H1 (cell line): ENCODE measurements at regions not wholly inside any gene's neighbourhood (a gene's known extent, or its start where the extent isn't known, plus 50 kb on each side); places are given as distances from the start of the nearest gene placed in this dataset.

Source experiments
- ATF2 ChIP-seq: IDR thresholded peaks from 2 replicates; pipeline ENCODE4 v1.6.1; 2012; ENCODE audit warnings: low read length, inconsistent platforms
- CBX8 ChIP-seq: fragments of 300-800, 300-1000 bp; sonication (generic); IDR thresholded peaks from 2 replicates; pipeline ENCODE4 v1.7.1; 2016; ENCODE audit warnings: low read depth, low read length, borderline replicate concordance
- CHD2 ChIP-seq: IDR thresholded peaks from 2 replicates; pipeline ENCODE4 v1.6.1; 2012; ENCODE audit warnings: low read length, improper control_type of control experiment
- EZH2 ChIP-seq: fragments of 200-600 bp; sonication (generic); IDR thresholded peaks from 2 replicates; pipeline ENCODE4 v1.7.1; 2012; ENCODE audit warnings: low read depth, mild to moderate bottlenecking, moderate library complexity, low read length, inconsistent platforms; ENCODE audit not compliant: severe bottlenecking
- KDM5A ChIP-seq: fragments of 200-600 bp; IDR thresholded peaks from 2 replicates; pipeline ENCODE4 v1.7.1; 2012; ENCODE audit warnings: mild to moderate bottlenecking, low read length, inconsistent platforms, mixed read lengths
- RFX5 ChIP-seq: IDR thresholded peaks from 2 replicates; pipeline ENCODE4 v1.6.1; 2011; ENCODE audit warnings: low read depth, low read length, improper control_type of control experiment, borderline replicate concordance
- SIRT6 ChIP-seq: IDR thresholded peaks from one replicate; pipeline ENCODE4 v1.7.1; 2012; ENCODE audit warnings: low read length, inconsistent platforms
- TAF1 ChIP-seq: IDR thresholded peaks from 2 replicates; pipeline ENCODE4 v1.6.1; 2011; ENCODE audit warnings: mild to moderate bottlenecking, low read depth, low read length
- TF ChIP-seq, protein P1 (sequence below), 3 experiments: IDR thresholded peaks; 1 replicate in 2 of 3; 2 replicates in 1 of 3; pipeline versions ENCODE4 v1.5.1 to v1.6.1; 2011; ENCODE audit warnings: low read length in 3 of 3, mild to moderate bottlenecking in 3 of 3, inconsistent platforms in 2 of 3, low read depth in 1 of 3, moderate library complexity in 1 of 3; ENCODE audit not compliant: insufficient read depth in 1 of 3; ENCODE audit errors: control extremely low read depth in 1 of 3

- TF ChIP-seq, protein P1, sequence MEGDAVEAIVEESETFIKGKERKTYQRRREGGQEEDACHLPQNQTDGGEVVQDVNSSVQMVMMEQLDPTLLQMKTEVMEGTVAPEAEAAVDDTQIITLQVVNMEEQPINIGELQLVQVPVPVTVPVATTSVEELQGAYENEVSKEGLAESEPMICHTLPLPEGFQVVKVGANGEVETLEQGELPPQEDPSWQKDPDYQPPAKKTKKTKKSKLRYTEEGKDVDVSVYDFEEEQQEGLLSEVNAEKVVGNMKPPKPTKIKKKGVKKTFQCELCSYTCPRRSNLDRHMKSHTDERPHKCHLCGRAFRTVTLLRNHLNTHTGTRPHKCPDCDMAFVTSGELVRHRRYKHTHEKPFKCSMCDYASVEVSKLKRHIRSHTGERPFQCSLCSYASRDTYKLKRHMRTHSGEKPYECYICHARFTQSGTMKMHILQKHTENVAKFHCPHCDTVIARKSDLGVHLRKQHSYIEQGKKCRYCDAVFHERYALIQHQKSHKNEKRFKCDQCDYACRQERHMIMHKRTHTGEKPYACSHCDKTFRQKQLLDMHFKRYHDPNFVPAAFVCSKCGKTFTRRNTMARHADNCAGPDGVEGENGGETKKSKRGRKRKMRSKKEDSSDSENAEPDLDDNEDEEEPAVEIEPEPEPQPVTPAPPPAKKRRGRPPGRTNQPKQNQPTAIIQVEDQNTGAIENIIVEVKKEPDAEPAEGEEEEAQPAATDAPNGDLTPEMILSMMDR (IDR thresholded peaks at IDR 0.05; ENCODE audit: control extremely low read depth in 1 of 3, insufficient read depth in 1 of 3, low read depth in 1 of 3, low read length in 3 of 3): no peak
- TF ChIP-seq ATF2: no peak
- TF ChIP-seq TAF1: no peak
- TF ChIP-seq RFX5: no peak
- TF ChIP-seq KDM5A: no peak
- no peak for TF ChIP-seq CBX8
- TF ChIP-seq SIRT6: no peak
- no peak for TF ChIP-seq EZH2
- no peak for TF ChIP-seq CHD2
Observed at GRCh38 chr1:76781447-76781846, 85.8 kb upstream of the ST6GALNAC5 start.
